ENCODE measurements at regions not wholly inside any gene's neighbourhood (a gene's known extent, or its start where the extent isn't known, plus 50 kb on each side); places are given as distances from the start of the nearest gene placed in this dataset.
"Not testable (repeated sequence)": the region's sequence is repeated elsewhere in the genome, so short reads cannot be mapped to it uniquely, and the experiment has no call there.

GRCh38 chr11:96741068-96741467 is 351.3 kb downstream of the JRKL start:
- H3K36me3 ChIP-seq (ENCODE audit: control insufficient read depth, insufficient read depth, low read length), result no peaks in the 10 kb centered on the region
- Mint-ChIP-seq H3K4me1 (no peaks in the 10 kb centered on the region), H3K9me3 (peaks cover 0 to 9% (median 2%) of the 10 kb centered on the region in 7 donors), H3K36me3 (no peaks in the 10 kb centered on the region), H3K4me3 (no peak overlapping the region), H3K27me3 (no peaks in the 10 kb centered on the region), H3K27ac (no peak overlapping the region)
- no peaks in the 10 kb centered on the region for H3K27me3 ChIP-seq (ENCODE audit: control insufficient read depth, insufficient read depth, low read length)
- H3K4me3 ChIP-seq (ENCODE audit: low read depth, low read length), result no peak overlapping the region
- no peaks in the 10 kb centered on the region for H3K4me1 ChIP-seq (ENCODE audit: control insufficient read depth, insufficient read depth, low read length, poor library complexity, severe bottlenecking)
- DNase-seq (no peak), ATAC-seq (ENCODE audit: low read depth in 2 of 2) (no peak)
- no peaks in the 10 kb centered on the region for H3K9me3 ChIP-seq (ENCODE audit: control insufficient read depth in 2 of 2, low read length in 2 of 2)
- no peak overlapping the region for H3K27ac ChIP-seq (ENCODE audit: insufficient read depth, low read length, poor library complexity, severe bottlenecking)

- Mint-ChIP-seq H3K27ac (no peak overlapping the region), H3K4me1 (no peaks in the 10 kb centered on the region), H3K27me3 (no peaks in the 10 kb centered on the region), H3K36me3 (no peaks in the 10 kb centered on the region), H3K9me3 (peaks cover 0 to 5% (median 1%) of the 10 kb centered on the region in 7 donors), H3K4me3 (no peak overlapping the region)
- DNase-seq (no peak), ATAC-seq (ENCODE audit: low read depth in 2 of 2) (no peak)
- Histone ChIP-seq H3K36me3 (ENCODE audit: control insufficient read depth, insufficient read depth, low read length) (no peaks in the 10 kb centered on the region), H3K4me3 (ENCODE audit: low read depth, low read length) (no peak overlapping the region), H3K9me3 (ENCODE audit: control insufficient read depth in 2 of 2, low read length in 2 of 2) (no peaks in the 10 kb centered on the region), H3K27ac (ENCODE audit: insufficient read depth, low read length, poor library complexity, severe bottlenecking) (no peak overlapping the region), H3K4me1 (ENCODE audit: control insufficient read depth, insufficient read depth, low read length, poor library complexity, severe bottlenecking) (no peaks in the 10 kb centered on the region), H3K27me3 (ENCODE audit: control insufficient read depth, insufficient read depth, low read length) (no peaks in the 10 kb centered on the region)
These were observed 354.9 kb downstream of the JRKL start for GRCh38 chr11:96744697-96745096.

- no peak overlapping the region for H3K4me3 ChIP-seq (ENCODE audit: low read depth, low read length)
- no peak overlapping the region for H3K27ac Mint-ChIP-seq
- no peaks in the 10 kb centered on the region for H3K9me3 ChIP-seq (ENCODE audit: control insufficient read depth in 2 of 2, low read length in 2 of 2)
- no peak for ATAC-seq (ENCODE audit: low read depth in 2 of 2)
- H3K27me3 ChIP-seq (ENCODE audit: control insufficient read depth, insufficient read depth, low read length), result no peaks in the 10 kb centered on the region
- H3K36me3 Mint-ChIP-seq, result no peaks in the 10 kb centered on the region
- H3K4me1 Mint-ChIP-seq, result no peaks in the 10 kb centered on the region
- H3K9me3 Mint-ChIP-seq, result peaks cover 0 to 6% (median 0%) of the 10 kb centered on the region in 7 donors
- H3K4me1 ChIP-seq (ENCODE audit: control insufficient read depth, insufficient read depth, low read length, poor library complexity, severe bottlenecking), result no peaks in the 10 kb centered on the region
- no peak overlapping the region for H3K27ac ChIP-seq (ENCODE audit: insufficient read depth, low read length, poor library complexity, severe bottlenecking)
- no peaks in the 10 kb centered on the region for H3K36me3 ChIP-seq (ENCODE audit: control insufficient read depth, insufficient read depth, low read length)
- no peaks in the 10 kb centered on the region for H3K27me3 Mint-ChIP-seq
- no peak for DNase-seq
- H3K4me3 Mint-ChIP-seq, result no peak overlapping the region
These were observed 359.0 kb downstream of the JRKL start for GRCh38 chr11:96748639-96749370.

DNA sequence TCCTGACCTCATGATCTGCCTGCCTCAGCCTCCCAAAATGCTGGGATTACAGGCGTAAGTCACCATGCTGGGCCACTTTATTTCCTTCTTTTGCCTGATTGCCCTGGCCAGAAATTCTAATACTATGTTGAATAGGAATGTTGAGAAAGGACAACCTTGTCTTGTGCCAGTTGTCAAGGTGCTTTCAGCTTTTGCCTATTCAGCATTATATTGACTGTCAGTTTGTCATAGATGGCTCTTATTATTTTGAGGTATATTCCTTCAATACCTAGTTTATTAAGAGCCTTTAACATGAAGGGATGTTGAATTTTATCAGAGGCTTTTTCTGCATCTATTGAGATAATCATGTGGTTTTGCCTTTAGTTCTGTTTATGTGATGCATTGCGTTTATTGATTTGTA is 362.0 kb downstream of the JRKL start:
- not testable (repeated sequence) for H3K36me3 ChIP-seq (ENCODE audit: control insufficient read depth, insufficient read depth, low read length); ATAC-seq (ENCODE audit: low read depth in 2 of 2)

DNA sequence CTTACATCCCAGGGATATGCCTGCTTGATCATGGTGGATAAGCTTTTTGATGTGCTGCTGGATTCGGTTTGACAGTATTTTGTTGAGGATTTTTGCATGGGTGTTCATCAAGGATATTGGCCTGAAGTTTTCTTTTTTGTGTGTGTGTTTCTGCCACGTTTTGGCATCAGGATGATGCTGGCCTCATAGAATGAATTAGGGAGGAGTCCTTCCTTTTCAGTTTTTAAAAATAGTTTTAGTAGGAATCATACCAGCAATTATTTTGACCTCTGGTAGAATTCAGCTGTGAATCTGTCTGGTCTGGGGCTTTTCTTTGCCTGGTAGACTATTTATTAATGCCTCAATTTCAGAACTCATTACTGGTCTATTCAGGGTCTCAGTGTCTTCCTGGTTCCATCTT is 362.4 kb downstream of the JRKL start:
- peaks cover 0 to 6% (median 0%) of the 10 kb centered on the region in 7 donors for H3K9me3 Mint-ChIP-seq
- no peaks in the 10 kb centered on the region for H3K4me1 Mint-ChIP-seq
- ATAC-seq (ENCODE audit: low read depth in 2 of 2) (no peak), DNase-seq (no peak)
- Histone ChIP-seq H3K27me3 (ENCODE audit: control insufficient read depth, insufficient read depth, low read length) (no peaks in the 10 kb centered on the region), H3K9me3 (ENCODE audit: control insufficient read depth in 2 of 2, low read length in 2 of 2) (no peaks in the 10 kb centered on the region), H3K4me1 (ENCODE audit: control insufficient read depth, insufficient read depth, low read length, poor library complexity, severe bottlenecking) (no peaks in the 10 kb centered on the region), H3K36me3 (ENCODE audit: control insufficient read depth, insufficient read depth, low read length) (no peaks in the 10 kb centered on the region), H3K27ac (ENCODE audit: insufficient read depth, low read length, poor library complexity, severe bottlenecking) (no peak overlapping the region), H3K4me3 (ENCODE audit: low read depth, low read length) (no peak overlapping the region)
- no peaks in the 10 kb centered on the region for H3K27me3 Mint-ChIP-seq
- no peaks in the 10 kb centered on the region for H3K36me3 Mint-ChIP-seq
- H3K4me3 Mint-ChIP-seq, result no peak overlapping the region
- H3K27ac Mint-ChIP-seq, result no peak overlapping the region

More for the DNA sequence above, 362.0 kb downstream of the JRKL start:
- H3K36me3 Mint-ChIP-seq; H3K27me3 ChIP-seq (ENCODE audit: control insufficient read depth, insufficient read depth, low read length); H3K4me1 Mint-ChIP-seq; H3K27ac Mint-ChIP-seq; H3K27ac ChIP-seq (ENCODE audit: insufficient read depth, low read length, poor library complexity, severe bottlenecking); H3K27me3 Mint-ChIP-seq; H3K4me1 ChIP-seq (ENCODE audit: control insufficient read depth, insufficient read depth, low read length, poor library complexity, severe bottlenecking); DNase-seq; H3K4me3 ChIP-seq (ENCODE audit: low read depth, low read length); H3K9me3 ChIP-seq (ENCODE audit: control insufficient read depth in 2 of 2, low read length in 2 of 2); H3K9me3 Mint-ChIP-seq; H3K4me3 Mint-ChIP-seq: not testable (repeated sequence)

DNA sequence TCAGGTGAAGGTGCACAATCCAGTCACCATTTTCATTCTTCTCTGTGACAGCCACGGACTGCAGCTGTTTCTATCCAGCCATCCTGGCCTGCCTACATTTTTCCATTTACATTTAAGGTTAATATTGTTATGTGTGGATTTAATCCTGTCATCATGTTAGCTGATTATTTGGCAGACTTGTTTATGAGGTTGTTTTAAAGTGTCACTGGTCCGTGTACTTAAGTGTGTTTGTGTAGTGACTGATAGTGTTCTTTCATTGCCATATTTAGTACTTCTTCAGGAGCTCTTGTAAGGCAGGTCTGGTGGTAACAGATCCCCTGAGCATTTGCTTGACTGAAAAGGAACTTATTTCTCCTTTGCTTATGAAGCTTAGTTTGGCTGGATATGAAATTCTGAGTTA is 364.2 kb downstream of the JRKL start:
- Mint-ChIP-seq H3K27ac (no peak overlapping the region), H3K36me3 (no peaks in the 10 kb centered on the region), H3K9me3 (peaks cover 0 to 6% (median 3%) of the 10 kb centered on the region in 7 donors), H3K27me3 (no peaks in the 10 kb centered on the region), H3K4me1 (no peaks in the 10 kb centered on the region), H3K4me3 (no peak overlapping the region)
- Histone ChIP-seq H3K27me3 (ENCODE audit: control insufficient read depth, insufficient read depth, low read length) (no peaks in the 10 kb centered on the region), H3K36me3 (ENCODE audit: control insufficient read depth, insufficient read depth, low read length) (no peaks in the 10 kb centered on the region), H3K9me3 (ENCODE audit: control insufficient read depth in 2 of 2, low read length in 2 of 2) (no peaks in the 10 kb centered on the region), H3K4me3 (ENCODE audit: low read depth, low read length) (no peak overlapping the region), H3K27ac (ENCODE audit: insufficient read depth, low read length, poor library complexity, severe bottlenecking) (no peak overlapping the region), H3K4me1 (ENCODE audit: control insufficient read depth, insufficient read depth, low read length, poor library complexity, severe bottlenecking) (no peaks in the 10 kb centered on the region)
- ATAC-seq (ENCODE audit: low read depth in 2 of 2) (no peak), DNase-seq (no peak)

GRCh38 chr11:96755209-96755608 is 365.4 kb downstream of the JRKL start:
- Histone ChIP-seq H3K9me3 (ENCODE audit: control insufficient read depth in 2 of 2, low read length in 2 of 2) (no peaks in the 10 kb centered on the region), H3K4me3 (ENCODE audit: low read depth, low read length) (no peak overlapping the region), H3K27ac (ENCODE audit: insufficient read depth, low read length, poor library complexity, severe bottlenecking) (no peak overlapping the region), H3K27me3 (ENCODE audit: control insufficient read depth, insufficient read depth, low read length) (no peaks in the 10 kb centered on the region), H3K36me3 (ENCODE audit: control insufficient read depth, insufficient read depth, low read length) (no peaks in the 10 kb centered on the region), H3K4me1 (ENCODE audit: control insufficient read depth, insufficient read depth, low read length, poor library complexity, severe bottlenecking) (no peaks in the 10 kb centered on the region)
- Mint-ChIP-seq H3K27ac (no peak overlapping the region), H3K4me3 (no peak overlapping the region), H3K4me1 (no peaks in the 10 kb centered on the region), H3K27me3 (no peaks in the 10 kb centered on the region), H3K9me3 (peaks cover 0 to 8% (median 4%) of the 10 kb centered on the region in 7 donors), H3K36me3 (no peaks in the 10 kb centered on the region)
- ATAC-seq (ENCODE audit: low read depth in 2 of 2), result no peak
- no peak for DNase-seq

- no peaks in the 10 kb centered on the region for H3K36me3 Mint-ChIP-seq
- ATAC-seq (ENCODE audit: low read depth in 2 of 2), result no peak
- no peak overlapping the region for H3K4me3 Mint-ChIP-seq
- Histone ChIP-seq H3K4me3 (ENCODE audit: low read depth, low read length) (no peak overlapping the region), H3K4me1 (ENCODE audit: control insufficient read depth, insufficient read depth, low read length, poor library complexity, severe bottlenecking) (no peaks in the 10 kb centered on the region), H3K9me3 (ENCODE audit: control insufficient read depth in 2 of 2, low read length in 2 of 2) (no peaks in the 10 kb centered on the region), H3K36me3 (ENCODE audit: control insufficient read depth, insufficient read depth, low read length) (no peaks in the 10 kb centered on the region), H3K27ac (ENCODE audit: insufficient read depth, low read length, poor library complexity, severe bottlenecking) (no peak overlapping the region), H3K27me3 (ENCODE audit: control insufficient read depth, insufficient read depth, low read length) (no peaks in the 10 kb centered on the region)
- no peaks in the 10 kb centered on the region for H3K4me1 Mint-ChIP-seq
- peaks cover 0 to 8% (median 4%) of the 10 kb centered on the region in 7 donors for H3K9me3 Mint-ChIP-seq
- no peak overlapping the region for H3K27ac Mint-ChIP-seq
- no peak for DNase-seq
- no peaks in the 10 kb centered on the region for H3K27me3 Mint-ChIP-seq
These were observed 365.9 kb downstream of the JRKL start for GRCh38 chr11:96755752-96756151.
